ENCODE measurements at regions not wholly inside any gene's neighbourhood (a gene's known extent, or its start where the extent isn't known, plus 50 kb on each side); places are given as distances from the start of the nearest gene placed in this dataset.

GRCh38 chr2:234763002-234763873, 188.6 kb upstream of the SH3BP4 start:
- DNase-seq: peak; percentile 67

- DNase-seq: peak; percentile 28
These were observed 189.9 kb upstream of the SH3BP4 start for GRCh38 chr2:234761910-234762309.

- no peak for DNase-seq
These were observed 197.7 kb upstream of the SH3BP4 start for GRCh38 chr2:234754126-234754525.

- DNase-seq: no peak
These were observed 198.1 kb upstream of the SH3BP4 start for GRCh38 chr2:234753701-234754100.

- no peak for DNase-seq
These were observed 198.9 kb upstream of the SH3BP4 start for GRCh38 chr2:234752966-234753365.

- no peak for DNase-seq
These were observed 200.4 kb upstream of the SH3BP4 start for GRCh38 chr2:234751275-234751973.

DNA sequence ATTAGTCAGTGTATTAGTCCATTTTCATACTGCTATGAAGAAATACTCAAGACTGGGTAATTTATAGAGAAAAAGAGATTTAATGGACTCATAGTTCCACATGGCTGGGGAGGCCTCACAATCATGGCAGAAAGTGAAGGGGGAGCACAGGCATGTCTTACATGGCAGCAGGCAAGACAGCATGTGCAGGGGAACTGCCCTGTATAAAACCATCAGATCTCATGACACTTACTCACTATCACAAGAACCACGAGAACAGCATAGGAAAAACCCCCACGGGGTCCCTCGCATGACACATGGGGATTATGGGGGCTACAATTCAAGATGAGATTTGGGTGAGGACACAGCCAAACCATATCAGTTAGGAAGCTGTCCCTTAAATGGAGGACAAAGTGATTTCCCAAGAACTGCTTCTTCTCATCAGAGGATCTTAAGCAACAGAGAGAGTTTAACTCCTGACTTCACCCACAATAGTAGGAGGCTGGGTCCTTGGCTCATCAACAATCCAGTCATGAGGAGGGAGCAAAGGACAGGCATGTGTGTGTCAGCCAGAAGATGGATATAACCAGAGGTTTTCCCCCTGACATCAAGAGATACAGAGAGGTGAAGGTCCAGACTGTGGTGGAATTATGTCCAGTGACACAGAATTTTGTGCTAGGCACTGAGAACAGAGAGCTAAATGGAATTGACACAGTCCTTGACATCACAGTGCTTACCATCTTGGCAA, 203.8 kb upstream of the SH3BP4 start:
- DNase-seq: no peak

DNA sequence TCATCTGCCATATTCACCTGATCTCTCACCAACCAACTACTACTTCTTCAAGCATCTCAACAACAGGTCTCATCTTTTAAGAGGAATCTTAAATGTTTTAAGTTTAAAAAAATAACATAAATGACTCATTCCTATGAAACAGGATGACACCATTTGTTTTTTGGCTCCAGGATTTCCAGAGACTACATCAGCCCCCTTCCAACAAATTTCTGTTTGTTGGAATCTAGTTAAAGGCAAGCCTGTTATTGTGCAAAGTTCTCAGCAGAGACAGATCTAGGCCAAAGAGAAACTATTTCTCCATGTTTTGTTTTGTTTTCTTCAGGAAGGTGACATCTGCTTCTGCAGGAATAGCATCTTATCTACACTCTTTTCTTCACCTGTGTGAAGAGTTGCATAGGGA, 204.8 kb upstream of the SH3BP4 start:
- peak; percentile 12 for DNase-seq

- DNase-seq: no peak
These were observed 206.5 kb upstream of the SH3BP4 start for GRCh38 chr2:234745347-234745746.

DNA sequence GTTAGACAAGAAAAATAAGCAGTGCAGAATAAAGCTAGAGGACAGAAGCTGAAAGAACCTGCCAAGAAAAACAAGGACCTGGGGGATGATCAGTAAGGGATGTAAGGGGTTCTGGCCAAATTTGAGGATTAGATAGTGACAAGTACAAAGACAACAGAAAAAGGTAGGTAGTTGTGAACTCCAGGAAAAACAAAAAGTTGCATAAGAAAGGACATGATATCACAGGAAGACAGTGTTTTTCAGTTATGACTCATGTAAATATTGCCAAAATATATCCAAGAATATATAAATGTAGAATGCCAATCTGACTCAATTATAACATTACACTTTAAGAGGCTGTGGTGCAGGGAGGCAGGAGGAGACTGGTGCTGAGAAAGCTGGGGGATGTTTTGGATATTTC, 209.8 kb upstream of the SH3BP4 start:
- DNase-seq: no peak

- DNase-seq: no peak
These were observed 212.8 kb upstream of the SH3BP4 start for GRCh38 chr2:234739061-234739460.

DNA sequence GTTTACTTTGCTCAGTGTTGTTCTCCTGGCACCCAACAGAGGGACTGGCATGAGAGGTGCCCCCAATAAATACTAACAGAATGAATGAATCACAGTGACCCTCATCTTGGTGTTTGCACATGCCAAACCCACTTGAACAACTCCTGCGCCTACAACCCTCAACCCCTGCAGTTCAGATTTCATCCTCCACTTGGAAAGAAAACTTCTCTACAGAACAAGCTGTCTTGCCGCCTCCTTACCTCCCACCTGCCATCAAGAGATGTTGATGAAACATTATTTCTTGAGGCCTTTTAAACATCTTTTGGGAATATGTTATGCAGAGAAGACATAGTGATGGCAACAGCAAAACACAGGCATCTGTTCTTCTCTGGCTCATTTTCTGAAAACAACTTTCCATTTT, 216.0 kb upstream of the SH3BP4 start:
- no peak for DNase-seq

- no peak for DNase-seq
These were observed 217.8 kb upstream of the SH3BP4 start for GRCh38 chr2:234733795-234734600.

DNA sequence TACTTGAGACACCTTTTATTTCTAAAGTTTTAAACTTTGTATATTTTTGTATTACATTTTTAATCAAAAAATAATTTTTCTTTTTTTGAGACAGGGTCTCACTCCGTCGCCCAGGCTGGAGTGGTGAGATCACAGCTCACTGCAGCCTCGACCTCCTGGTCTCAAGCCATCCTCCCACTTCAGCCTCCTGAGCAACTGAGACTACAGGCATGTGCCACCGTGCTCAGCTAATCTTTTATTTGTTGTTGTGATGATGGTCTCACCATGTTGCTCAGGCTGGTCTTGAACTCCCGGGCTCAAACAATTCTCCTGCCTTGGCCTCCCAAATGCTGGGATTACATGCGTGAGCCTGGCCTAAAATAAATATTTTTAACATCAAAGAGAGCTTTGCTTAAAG, 218.7 kb upstream of the SH3BP4 start:
- DNase-seq: no peak

DNA sequence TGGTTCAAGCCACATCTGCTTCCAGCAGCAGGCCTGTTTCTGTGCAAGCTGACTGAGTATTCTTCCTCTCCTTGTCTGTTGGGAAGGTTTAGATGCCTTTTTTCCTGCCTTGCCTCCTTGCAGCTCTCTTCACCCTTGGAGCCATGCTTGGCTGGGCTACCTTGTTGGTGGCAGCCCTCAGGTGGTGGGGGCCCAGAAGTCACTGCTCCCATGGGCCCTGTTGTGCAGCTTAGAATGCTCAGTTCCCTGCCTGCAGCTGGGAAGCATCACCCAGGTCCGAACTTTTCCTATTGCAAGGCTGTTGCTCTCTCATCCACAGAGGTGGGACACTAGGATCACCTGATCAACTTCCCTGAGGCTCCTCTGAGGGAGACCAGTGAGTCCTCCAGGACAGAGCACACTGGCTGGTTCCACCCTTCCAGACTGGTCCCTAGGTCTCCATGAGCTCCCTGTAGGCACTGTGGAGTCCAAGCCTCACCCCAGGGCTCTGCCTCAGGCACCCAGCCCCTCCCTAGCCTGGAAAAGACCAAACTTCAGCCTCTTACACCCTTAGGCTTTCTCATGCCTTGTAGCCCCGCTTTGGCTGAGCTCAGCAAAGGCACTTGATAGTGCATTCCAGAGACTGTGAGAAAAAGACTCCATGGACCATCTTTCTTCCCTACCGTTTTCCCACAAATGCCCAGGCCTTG, 219.3 kb upstream of the SH3BP4 start:
- no peak for DNase-seq

DNA sequence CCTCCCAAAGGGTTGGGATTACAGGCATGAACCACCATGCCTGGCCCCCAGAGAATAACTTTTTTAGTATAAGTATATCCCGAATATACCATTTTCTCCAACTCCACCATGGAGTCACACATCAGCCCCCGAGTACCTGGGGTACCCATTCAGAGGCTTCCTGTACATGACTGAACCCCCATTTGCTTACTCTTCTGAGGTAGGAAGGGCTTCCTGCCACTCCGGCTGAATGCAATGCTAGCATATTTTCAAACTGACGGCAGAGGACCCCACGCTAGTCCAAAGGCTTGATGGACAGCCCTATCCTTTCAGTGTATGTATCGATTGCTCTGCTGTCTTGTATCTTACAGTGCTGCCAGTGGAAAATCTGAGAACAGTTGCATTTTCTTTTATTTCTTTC, 220.6 kb upstream of the SH3BP4 start:
- DNase-seq: no peak

DNA sequence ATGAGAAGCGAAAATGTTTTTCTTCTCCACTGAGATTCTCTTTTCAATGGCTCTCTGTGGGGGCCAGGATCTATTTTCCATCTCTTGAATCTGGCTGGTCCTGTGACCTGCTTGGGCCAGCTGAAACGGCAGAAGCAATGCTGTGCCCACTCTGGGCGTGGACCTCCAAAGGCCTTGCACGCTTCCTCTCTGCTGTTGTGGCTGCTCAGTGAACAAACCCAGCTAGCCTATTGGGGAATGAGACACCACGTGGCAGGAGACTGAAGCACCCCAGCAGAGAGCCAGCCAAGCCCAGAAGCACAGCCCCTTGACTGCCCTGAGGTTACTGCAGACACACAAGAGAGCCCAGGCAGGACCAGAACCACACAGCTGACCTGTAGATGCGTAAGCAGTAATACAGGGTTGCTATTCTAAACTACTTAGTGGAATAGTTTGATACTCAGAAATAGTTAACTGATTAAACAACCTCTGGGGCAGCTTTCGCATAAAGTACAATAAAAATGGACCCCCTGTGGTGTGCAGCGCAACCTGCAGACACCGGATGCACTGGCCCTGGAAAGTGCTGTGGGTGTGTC, 221.7 kb upstream of the SH3BP4 start:
- no peak for DNase-seq

- DNase-seq: peak; percentile 55
These were observed 226.1 kb upstream of the SH3BP4 start for GRCh38 chr2:234725528-234726264.

DNA sequence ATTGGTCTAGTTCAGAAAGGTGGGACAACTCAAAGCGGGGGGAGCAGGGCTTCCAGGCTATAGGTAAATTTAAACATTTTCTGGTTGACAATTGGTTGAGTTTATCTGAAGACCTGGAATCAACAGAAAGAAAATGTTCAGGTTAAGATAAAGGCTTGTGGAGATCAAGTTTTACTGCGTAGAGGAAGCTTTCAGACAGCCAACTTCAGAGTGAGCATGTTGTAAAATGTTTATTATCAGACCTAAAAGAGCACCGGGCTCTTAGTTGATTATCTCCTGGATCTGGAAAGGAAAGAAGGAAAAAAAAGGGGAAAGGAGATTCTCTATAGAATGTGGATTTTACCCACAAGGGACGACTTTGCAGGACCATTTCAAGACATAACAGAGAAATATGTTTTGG, 227.0 kb upstream of the SH3BP4 start:
- DNase-seq: no peak

- DNase-seq: no peak
These were observed 226.5 kb upstream of the ARL4C start for GRCh38 chr2:234723400-234723799.

DNA sequence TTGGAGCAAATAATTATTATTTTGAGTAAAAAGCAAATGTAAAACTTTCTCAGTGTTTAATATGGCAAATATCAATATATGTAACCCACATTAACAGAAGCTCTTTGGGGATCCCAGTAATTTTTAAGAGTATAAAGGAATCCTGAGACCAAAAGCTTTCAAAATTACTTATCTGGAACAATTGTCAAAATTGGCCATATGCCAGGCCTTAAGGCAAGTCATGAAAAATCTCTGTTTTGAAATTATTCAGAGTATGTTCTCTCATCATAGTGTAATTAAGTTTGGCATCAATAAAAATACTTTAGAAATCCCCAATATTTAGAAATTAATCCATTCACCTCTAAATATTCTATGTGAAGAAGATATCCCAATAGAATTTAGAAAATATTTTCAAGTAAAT, 225.3 kb upstream of the ARL4C start:
- no peak for DNase-seq
